ENCODE measurements at regions not wholly inside any gene's neighbourhood (a gene's known extent, or its start where the extent isn't known, plus 50 kb on each side); places are given as distances from the start of the nearest gene placed in this dataset.
"Not testable (repeated sequence)": the region's sequence is repeated elsewhere in the genome, so short reads cannot be mapped to it uniquely, and the experiment has no call there.

DNA sequence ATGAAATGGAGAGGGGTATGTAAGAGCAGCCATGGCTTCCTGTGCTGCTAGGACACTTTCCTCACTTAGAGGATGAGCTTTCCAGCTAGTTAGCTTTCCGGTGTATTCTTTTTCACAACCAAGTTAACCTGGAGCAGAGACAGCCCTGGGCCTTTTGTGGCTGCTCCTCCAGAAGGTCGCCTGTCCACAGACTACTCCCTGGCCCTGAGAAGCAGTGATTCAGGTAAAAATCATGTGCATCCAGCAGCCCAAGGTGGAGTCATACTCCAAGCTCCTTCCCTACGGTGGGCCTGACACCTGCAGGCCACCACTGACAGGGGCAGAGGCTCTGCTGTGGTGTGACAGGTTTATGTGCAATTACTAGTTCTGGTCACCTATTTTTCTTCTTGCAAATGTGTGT lies 187.2 kb downstream of the ANKRD30B start:
- DNase-seq (ENCODE audit: low read depth in 2 of 2): no peak

GRCh38 chr18:14936313-14936712 lies 188.3 kb downstream of the ANKRD30B start:
- DNase-seq (ENCODE audit: low read depth in 2 of 2): no peak

GRCh38 chr18:14937271-14937670 lies 189.3 kb downstream of the ANKRD30B start:
- no peak for DNase-seq (ENCODE audit: low read depth in 2 of 2)

DNA sequence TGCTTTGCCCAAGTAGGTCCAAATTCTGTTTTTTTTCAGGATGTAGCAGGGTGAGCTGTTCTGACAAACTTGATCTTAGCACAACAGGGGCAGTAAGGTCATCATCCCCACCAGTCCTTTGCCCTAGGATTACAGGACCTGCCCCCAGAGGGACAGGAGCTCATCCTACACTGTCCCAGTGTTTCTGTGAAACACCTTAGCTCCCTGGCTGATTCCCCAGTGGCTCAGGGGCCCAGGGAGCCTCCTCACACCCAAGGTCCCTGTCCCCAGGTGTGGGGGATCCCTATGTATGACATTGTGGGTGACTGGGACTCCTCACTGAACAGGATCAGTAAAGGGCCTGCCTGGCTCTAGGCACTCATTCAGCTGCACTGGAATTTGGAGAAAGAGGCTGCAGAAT lies 191.2 kb downstream of the ANKRD30B start:
- no peak for DNase-seq (ENCODE audit: low read depth in 2 of 2)

DNA sequence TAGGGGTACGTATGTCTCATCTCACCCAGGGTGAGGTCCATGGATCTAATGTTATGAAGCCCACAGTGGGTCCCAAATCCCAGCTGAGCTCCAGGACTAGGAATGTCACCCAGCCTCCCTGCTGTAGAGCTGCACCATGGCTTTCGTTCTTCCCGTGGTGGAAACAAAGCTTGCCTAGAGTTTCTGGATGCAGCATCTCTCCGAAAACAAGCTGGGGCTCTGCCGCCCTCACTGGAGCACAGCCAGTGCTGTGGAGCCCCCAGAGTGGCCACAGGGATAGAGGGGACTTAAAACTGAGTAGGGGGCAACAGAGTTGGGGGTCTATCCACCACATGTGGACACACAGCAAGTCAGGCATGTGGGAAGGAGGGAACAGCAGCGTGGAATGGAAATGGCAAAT lies 192.1 kb downstream of the ANKRD30B start:
- DNase-seq (ENCODE audit: low read depth in 2 of 2): not testable (repeated sequence)

DNA sequence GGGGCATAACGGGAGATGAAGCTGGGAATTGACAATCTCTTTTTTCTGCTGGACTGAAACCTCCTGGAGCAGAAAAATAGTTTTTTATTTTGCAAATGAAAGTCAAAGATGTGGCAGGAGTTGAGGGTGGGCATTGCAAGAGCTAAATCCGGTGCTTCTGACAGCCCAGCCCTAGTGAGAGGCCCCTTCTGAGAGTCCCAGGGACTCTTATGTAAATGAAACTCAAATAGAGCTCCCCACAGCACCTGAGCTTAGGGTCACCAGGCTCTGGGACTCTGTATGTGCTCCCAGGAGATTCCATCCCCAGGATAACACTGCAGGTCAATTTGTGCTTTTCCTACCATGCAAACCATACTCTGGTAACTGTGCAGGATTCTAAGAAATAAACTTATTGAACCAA lies 192.8 kb downstream of the ANKRD30B start:
- DNase-seq (ENCODE audit: low read depth in 2 of 2): no peak

DNA sequence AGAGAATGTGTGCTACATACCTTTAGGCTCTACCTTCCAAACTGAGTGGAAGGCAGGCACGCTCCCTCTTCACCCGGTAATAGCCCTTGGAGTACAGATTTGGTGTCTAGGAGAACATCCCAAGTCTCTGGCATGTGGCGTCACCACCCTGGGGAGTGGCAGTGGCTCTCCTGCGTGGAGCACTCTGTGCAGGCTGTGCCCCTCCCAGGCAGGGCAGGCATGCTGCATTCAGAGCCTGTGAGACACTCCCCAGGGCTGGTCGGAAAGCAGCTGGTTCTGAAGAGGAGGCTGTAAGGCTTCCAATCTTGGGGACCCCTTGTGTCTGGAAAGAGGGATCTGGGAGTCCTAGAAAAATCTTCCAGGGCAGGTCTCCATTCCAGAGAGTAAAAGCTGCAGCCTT lies 193.3 kb downstream of the ANKRD30B start:
- DNase-seq (ENCODE audit: low read depth in 2 of 2): no peak

DNA sequence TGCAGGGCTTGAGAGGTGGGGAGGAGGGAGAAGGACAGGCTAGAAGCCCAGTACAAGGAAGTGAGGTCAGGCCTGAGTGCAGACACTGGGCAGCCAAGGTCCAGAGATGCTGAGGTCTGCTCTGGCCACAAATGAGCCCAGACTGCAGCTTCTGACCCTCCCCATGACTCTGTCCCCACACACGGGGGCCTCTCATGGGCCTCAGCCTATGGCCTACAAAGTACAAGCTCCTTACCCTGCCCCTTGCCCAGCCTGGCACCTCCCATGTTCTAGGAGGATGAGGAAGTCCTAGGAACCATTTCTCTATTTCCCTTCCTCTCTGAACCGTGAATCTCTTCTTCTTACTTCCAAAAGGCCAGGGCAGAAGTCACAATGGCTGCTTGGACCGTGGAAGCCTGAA lies 193.8 kb downstream of the ANKRD30B start:
- DNase-seq (ENCODE audit: low read depth in 2 of 2): no peak

DNA sequence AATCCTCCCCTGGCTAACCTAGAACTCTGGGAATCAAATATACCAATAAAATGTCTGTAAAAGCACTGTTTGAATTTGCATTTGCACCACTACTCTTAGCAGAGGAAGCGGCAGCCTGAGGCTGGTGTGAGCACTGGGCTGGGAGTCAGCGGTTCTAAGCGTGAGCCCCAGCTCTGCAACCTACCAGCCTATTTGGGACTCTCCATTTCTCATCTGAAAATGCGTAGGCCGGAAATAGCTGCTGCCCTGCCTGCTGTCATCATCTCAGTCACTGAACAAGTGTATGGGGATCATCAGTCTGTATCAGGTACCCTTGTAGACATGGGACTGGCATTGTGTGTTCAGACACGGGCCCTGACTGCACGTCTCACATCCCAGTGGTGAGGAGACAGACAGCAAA lies 194.3 kb downstream of the ANKRD30B start:
- no peak for DNase-seq (ENCODE audit: low read depth in 2 of 2)

- DNase-seq (ENCODE audit: low read depth in 2 of 2): no peak
These were observed 195.5 kb downstream of the ANKRD30B start for GRCh38 chr18:14943486-14943885.

- DNase-seq (ENCODE audit: low read depth in 2 of 2): no peak
These were observed 196.1 kb downstream of the ANKRD30B start for GRCh38 chr18:14943967-14944636.

DNA sequence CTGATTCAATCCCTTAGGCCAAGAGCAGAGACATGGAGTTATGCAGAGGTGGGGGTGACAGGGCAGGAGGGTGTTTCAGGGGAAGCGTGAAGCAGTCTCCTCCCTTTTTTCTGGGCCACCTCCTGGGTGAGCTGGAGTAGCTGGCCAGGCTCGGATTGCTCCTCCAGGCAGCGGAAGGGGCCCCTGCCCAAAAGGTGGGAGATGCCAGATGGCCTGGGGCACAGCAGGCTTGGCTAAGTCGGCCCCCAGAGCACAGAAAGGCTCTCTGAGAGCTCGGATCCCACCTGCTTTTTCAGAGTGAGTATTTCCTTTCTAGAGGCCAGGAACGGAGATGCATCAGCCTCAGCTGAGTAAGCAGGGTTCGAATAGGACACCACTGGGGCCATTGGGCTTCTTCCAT lies 196.9 kb downstream of the ANKRD30B start:
- DNase-seq (ENCODE audit: low read depth in 2 of 2): no peak

GRCh38 chr18:14945286-14945685 lies 197.3 kb downstream of the ANKRD30B start:
- DNase-seq (ENCODE audit: low read depth in 2 of 2): no peak

- DNase-seq (ENCODE audit: low read depth in 2 of 2): no peak
These were observed 198.0 kb downstream of the ANKRD30B start for GRCh38 chr18:14945984-14946383.

DNA sequence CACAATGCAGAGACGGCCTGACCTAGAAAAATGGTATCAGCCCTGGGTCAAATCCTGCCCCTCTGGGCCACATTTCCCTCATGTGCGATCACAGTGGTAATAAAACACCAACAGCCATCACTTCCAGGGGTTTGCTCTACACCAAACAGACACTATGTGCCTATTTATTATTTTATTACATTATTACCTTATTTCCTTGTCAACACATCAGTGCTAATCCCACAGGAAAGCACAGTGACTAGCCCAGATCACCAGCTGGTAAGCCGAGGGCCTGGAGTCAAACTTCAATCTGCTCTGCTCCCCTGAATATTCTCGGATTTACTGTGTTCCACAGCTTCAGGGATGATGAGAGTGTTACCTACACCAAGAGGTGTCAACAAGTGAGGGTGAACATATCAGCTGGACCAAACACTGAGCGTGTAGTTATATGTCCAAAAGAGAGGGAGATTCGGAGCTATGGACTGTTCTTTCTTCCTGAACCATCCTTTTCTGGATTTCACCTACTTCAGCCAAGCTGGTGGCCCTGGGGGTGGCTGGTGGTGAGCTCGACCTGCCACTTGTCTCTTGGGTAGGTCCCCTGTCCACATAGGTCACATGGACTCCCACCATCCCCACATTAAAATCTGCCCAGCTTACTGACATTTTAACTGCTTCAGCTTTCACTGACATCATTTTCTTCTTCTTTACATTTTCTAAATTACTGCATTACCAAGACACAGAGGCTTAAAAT lies 198.9 kb downstream of the ANKRD30B start:
- DNase-seq (ENCODE audit: low read depth in 2 of 2): not testable (repeated sequence)

- no peak for DNase-seq (ENCODE audit: low read depth in 2 of 2)
These were observed 199.7 kb downstream of the ANKRD30B start for GRCh38 chr18:14947482-14948162.

GRCh38 chr18:14948163-14948540 lies 200.2 kb downstream of the ANKRD30B start:
- DNase-seq (ENCODE audit: low read depth in 2 of 2): no peak

GRCh38 chr18:14949800-14950664 lies 202.1 kb downstream of the ANKRD30B start:
- no peak for DNase-seq (ENCODE audit: low read depth in 2 of 2)

DNA sequence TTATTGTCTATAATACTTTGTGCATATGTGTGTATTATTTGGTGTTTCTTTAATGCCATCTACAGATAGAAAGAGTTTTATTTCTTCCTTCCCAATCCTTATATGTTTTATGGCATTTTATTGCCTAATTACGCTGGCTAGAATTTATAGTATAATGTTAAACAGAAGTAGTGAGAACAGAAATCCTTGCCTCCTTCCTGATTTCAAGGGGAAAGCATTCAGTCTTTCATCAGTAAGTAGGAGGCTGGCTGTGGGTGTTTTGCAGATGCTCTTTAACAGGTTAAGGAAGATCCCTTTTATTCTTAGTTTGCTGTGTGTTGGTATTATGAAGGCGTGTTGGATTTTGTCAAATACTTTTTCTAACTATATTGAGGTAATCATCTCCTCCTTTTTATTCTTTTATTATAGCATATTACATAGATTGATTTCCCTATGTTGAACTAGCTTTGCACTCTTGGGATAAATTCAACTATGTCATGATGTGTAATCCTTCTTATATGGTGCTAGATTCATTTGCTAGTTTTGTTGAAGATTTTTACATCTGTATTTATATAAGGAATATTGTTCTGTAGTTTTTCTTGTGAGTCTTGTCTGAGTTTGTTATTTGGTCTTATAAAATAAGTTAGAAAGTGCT lies 204.6 kb downstream of the ANKRD30B start:
- not testable (repeated sequence) for DNase-seq (ENCODE audit: low read depth in 2 of 2)

DNA sequence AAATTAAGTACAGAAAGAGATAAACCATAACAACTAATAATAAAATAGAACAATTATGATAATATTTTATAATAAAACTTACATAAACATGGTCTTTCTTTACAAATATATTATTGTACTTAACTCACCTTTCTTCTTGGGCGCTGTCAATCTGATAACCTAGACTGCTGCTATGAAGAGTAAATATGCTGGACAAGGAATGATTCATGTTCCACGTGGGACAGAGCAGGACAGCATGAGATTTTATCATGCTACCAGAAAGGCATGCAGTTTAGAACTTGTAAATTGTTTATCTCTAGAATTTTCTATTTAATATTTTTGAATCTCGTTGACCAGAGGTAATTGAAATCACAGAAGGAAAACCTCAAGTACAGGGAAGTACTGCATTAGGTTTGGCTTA lies 210.7 kb downstream of the ANKRD30B start:
- DNase-seq (ENCODE audit: low read depth in 2 of 2): no peak

GRCh38 chr18:14959550-14959949 lies 211.6 kb downstream of the ANKRD30B start:
- DNase-seq (ENCODE audit: low read depth in 2 of 2): no peak

DNA sequence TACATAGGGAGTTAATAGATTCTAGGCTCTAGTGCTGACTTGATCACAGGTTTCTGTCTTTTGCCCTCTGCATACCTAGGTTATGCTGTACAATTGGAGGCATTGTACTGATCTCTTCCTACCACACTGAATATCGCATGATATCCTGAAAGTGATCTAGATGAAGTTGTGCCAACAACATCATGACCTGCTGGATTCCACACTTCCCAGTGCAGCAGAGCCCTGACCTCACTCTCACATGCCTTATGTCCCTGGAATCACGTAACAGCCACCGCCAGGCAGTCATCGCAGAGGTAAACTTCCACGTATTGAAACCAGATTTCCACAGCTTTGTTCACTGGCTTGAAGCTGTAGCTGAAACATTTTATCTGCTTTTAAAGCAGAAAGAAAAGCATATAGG lies 214.0 kb downstream of the ANKRD30B start:
- DNase-seq (ENCODE audit: low read depth in 2 of 2): no peak

Measured in stimulated activated CD4-positive, alpha-beta T cell treated with anti-CD3 and anti-CD28 coated beads, Interleukin-1b, Interleukin-23, amount 100 ng/mL, for 4 hours (primary cell).